ENCODE measurements at regions not wholly inside any gene's neighbourhood (a gene's known extent, or its start where the extent isn't known, plus 50 kb on each side); places are given as distances from the start of the nearest gene placed in this dataset.

DNA sequence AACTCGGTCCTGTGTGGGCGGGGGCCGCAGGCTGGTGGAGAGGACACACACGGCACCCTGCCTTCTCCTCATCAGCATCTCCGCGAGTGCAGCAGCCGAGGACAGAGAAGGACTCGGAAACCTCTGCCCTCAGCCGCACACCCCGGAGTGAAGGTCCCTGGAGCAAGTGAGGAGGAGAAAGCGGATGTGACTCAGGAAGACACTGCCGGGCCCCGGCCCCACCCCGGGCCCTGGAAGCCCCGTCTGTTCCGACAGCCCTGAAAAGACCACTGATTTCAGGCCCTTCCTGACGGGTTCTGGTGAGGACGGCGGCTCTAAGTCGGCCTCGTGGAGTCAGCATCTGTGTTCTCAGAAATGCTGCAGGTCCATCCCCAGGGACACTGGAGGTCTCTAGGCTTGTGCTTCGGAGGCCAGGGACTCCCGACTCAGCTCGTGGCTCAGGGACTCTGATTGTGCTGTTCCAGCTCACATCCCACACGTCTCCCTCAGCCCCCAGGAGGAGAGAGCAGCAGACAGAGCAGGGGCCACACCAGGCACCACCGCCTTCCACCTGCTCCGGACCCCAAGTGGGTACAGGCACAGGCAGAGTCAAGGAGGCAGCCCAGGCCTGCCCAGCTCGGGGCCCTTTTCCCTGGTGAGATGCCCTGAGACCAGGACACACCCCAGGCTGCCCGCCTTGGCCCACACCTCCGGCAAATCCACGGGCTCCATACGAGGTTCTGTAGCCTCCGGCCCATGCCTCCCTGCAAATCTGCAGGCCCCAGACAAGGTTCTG, 134.5 kb upstream of the NKX1-1 start:
- DNase-seq: no peak

- DNase-seq: no peak
These were observed 133.8 kb upstream of the NKX1-1 start for GRCh38 chr4:1539859-1540600.

- DNase-seq: no peak
These were observed 132.9 kb upstream of the NKX1-1 start for GRCh38 chr4:1538941-1539772.

GRCh38 chr4:1538096-1538410, 131.8 kb upstream of the NKX1-1 start:
- DNase-seq: no peak

DNA sequence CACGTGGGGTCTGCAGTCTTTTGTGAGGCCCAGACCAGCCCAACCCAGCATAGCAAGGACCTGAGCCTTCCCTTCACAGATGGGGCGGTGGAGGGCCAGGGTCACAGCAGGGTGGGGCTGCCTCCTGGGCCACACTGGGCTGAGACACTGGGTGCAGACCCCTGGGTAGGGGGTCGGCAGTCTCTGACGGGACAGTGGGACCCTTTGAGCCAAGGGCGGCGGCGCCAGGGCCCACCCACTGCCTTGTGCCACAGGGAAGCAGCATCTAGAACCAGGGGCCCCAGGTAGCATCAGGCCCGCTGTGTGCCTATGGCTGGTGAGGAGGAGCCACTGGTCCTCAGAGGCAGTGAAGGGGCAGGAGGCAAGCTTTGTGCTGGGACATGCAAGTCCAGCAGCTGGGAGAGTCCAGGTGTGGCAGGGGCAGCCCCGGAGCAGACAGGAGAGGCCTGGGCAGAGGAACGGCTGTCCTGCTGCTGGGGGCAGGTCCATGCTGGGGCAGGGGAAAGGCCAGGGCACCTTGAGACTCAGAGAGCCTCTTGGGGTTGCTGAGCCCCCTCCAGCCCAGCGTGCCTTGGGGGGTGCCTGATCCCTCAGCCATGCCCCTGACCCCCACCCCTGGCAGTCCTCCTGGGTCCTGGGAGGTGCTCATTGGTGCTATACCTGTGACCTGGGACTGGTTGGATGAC, 131.3 kb upstream of the NKX1-1 start:
- DNase-seq: no peak

GRCh38 chr4:1536579-1537409, 130.6 kb upstream of the NKX1-1 start:
- no peak for DNase-seq

GRCh38 chr4:1535926-1536578, 129.8 kb upstream of the NKX1-1 start:
- DNase-seq: no peak

- no peak for DNase-seq
These were observed 128.8 kb upstream of the NKX1-1 start for GRCh38 chr4:1534876-1535526.

DNA sequence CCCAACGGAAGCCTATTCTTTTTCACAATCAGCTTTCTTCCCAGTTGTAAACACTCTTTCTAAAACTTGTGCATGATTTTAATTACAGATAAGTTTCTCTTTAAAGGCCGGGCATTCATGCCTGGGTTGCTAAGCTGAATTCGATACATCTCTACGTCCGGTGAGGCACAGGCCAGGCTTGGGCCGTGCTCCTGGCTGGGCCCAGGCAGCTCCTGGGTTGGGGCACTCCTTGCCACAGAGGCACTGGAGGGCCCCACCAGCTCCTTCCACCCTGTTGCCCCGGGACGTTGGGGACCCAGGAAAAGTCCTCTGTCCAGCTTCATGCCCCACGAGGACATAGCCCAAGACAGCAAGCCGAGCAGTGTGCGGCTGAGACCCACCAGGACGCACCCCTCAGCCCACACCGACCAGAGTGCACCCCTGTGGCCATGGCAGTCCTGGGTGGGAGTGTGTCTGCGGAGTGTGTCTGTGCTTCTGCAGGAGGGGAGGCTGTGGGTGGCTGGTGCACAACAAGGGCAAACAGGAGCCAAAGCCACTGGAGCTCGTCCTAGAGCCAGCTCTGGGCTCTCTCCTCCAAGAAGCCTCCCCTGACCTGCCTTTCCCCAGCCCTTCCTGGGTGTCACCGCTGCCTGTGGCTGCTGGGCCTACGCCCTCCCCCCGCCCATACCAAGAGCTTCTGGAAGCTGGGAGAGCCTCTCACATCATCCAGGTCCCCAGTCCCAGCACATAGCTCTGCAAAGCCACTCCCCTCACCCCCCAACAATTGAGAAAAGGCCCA, 128.0 kb upstream of the NKX1-1 start:
- no peak for DNase-seq

GRCh38 chr4:1533501-1534064, 127.3 kb upstream of the NKX1-1 start:
- DNase-seq: no peak

DNA sequence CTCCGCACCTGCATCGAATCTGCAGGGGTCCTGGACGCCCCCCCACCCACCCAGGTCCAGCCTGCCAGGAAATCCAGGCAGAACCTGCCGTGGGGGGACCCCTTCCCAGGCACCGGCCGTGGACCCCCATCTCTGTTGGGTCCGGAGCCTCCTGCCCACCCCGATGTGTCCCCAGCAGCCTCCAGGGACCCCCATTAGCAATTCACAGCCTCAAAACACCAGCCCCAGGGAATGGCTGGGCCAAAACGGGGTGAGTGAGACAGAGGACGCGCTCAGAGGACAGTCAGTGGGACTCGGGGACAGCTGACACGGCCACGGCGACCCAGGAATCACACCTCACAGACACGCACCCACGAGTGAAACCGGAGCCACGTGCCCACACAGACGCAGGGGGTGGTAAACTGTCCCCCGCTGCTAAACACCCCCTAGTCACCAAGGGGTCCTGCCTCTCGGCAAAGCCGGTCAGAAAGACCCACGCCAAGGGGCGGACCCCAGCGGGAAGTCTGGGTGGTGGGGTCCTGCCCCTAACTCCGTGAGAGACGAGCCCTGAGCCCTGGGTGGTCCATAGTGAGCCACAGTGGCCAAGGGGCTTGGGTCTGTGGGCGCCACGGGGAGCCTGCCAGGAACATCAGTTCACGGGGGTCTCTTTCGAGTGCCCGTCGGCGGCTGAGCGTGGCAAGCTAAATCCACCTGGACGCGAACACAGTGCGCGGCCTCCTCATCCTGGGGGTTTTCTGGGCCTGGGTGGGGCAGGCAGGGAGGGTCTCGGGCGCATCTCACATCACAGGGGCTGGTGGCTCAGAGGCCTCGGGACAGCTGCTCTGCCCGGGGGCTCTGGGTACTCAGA, 126.5 kb upstream of the NKX1-1 start:
- DNase-seq: no peak

DNA sequence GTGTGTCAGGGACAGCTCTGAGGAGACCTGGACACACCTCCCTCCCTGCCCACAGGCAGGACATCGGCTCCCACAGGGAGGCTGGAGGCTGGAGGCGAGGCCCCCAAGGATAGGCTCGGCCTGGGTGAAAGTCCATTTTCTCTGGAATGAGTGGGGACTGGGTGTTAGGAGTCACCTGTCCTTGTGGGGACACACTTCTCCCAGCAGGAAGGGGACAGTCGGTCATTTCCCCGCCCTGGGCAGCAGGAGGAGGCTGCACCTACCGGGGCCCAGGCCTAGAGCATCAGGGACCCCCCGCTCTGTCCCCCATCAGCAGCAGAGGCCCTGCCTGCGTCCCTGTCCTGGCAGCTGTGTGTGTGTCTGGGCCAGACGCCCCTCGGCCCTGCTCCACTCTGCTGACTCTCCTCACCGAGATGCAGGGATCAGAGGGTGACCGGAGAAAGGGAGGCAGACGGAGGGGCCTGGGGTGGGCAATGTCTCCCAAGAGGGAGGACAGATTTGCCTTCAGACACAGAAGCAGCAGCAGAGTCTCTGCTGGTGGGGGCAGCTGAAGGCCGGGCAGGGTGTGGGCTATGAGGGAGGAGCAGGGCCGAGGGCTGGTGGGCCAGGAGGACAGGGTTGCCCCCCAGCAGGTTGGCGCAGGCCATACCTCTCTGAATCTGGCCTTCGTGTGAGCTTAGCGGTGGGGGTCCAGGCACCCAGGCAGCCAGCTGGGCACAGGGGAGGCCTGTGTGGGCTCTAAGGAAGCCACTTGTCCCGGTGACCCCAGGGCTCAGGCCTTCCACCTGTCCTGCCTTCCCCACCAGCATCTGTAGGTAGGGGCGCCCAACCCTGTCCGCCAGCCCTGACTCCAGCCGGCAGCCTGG, 125.7 kb upstream of the NKX1-1 start:
- no peak for DNase-seq

DNA sequence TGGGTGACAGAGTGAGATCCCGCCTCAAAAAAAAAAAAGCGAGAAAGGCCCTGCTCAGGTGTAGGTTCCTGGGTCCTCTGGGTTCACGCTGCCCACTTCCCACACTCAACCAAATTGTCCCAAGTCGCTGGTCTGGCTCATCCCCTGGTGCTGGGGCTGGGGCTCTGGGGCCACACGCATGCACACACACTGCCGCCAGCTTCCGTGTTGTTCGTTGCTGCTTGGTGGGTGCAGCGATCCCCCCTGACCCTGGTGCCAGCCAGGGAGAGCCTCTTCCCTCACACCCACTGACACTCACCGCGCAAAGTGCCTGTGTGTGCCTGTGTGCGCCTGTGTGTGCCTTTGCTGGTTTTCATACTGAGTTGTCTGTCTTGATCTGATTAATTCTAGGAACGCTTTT, 124.1 kb upstream of the NKX1-1 start:
- no peak for DNase-seq

- DNase-seq: no peak
These were observed 118.5 kb upstream of the NKX1-1 start for GRCh38 chr4:1524761-1525160.

GRCh38 chr4:1523907-1524636, 117.8 kb upstream of the NKX1-1 start:
- no peak for DNase-seq

DNA sequence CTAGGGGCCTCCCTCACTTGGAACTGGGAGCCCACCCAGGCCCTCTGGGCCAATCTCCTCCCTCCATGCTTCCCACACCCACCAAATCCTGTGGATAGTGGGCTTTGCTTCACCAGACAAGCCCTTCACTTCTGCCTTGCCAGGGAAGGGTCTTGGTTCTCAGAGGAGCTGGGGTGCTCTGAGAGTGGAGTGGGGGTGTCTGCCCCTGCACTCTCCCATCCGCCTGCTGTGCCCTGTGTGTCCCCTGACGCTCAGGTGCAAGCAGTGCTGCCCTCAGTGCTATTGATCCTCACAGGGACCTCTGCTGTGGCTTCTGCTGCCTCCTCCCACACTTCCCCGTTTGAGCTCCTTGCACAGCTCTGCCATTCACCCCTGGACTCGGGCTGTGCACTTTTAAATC, 117.3 kb upstream of the NKX1-1 start:
- DNase-seq: no peak

- DNase-seq: no peak
These were observed 116.8 kb upstream of the NKX1-1 start for GRCh38 chr4:1523033-1523432.
